Left cardiac atrium (tissue), 4 donors: ENCODE measurements at regions not wholly inside any gene's neighbourhood (a gene's known extent, or its start where the extent isn't known, plus 50 kb on each side); places are given as distances from the start of the nearest gene placed in this dataset.
"Not testable (repeated sequence)": the region's sequence is repeated elsewhere in the genome, so short reads cannot be mapped to it uniquely, and the experiment has no call there.

Experiments used
- ATAC-seq, 2 donors: fragments of 200-7000 bp; cut with Tn5 transposase; one replicate each; pipeline ENCODE4 v1.9.1; 2020; ENCODE audit warnings: mild to moderate bottlenecking in 2 of 2, moderate library complexity in 2 of 2
- DNase-seq: peaks from one replicate; pipeline ENCODE4 v3.0.0-alpha.2; 2020
- intact Hi-C, 2 donors: fragments of 100-400 bp; cut with DNase I; formaldehyde crosslinking; loops; one replicate each; pipeline versions ENCODE4 v1.14.1 to v1.15.1; 2022 to 2023
- donor health status: DM: no; HTN: yes; CAD: no.
- donor health status: DM: no; HTN: yes; CAD: no; lungs with severe emphysema.
- donor health status: DM: yes; HTN: yes; CAD: no.
- donor health status: Dilated cardiomyopathy.

GRCh38 chr4:38304460-38304859 is 344.3 kb downstream of the PTTG2 start:
- DNase-seq, ATAC-seq, intact Hi-C loops: not testable (repeated sequence)

DNA sequence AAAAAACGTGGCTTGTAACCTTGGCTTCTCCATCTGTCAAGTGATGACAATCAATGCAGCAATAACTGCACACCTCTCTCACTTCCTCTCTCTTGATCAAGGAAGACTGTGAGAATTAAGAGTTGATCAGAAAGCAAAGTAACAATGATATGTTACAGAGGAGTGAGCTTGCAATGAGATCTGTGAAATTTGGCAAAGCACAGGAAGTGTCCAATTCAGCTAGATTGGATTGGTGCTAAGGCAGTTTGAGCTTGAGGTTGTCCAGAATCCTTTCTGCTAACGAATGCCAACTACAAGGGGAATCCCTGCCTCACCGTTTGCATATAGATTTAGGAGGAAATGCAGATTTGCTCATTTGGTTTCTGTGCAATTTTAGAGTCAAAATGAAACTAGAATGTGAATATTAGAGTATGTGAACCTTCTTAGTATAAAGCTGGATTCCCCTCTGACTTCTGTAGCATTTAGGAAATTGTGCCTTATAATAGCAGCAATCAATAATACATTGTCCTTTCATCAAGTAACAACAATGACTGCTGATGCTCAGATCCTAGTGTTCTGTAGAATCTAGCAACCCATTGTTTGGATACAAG is 346.4 kb downstream of the PTTG2 start:
- intact Hi-C loops = no loop called here
- ATAC-seq (peak in 1 of 2 donors; percentile 63), DNase-seq (no peak)

GRCh38 chr4:38308728-38309311 is 348.6 kb downstream of the PTTG2 start:
- DNase-seq = no peak
- intact Hi-C loops = no loop called here

GRCh38 chr4:38309471-38309870 is 349.3 kb downstream of the PTTG2 start:
- no peak for DNase-seq
- intact Hi-C loops = no loop called here
- no peak for ATAC-seq

More at GRCh38 chr4:38308728-38309311, 348.6 kb downstream of the PTTG2 start:
- ATAC-seq = peak in 1 of 2 donors; percentile 66

DNA sequence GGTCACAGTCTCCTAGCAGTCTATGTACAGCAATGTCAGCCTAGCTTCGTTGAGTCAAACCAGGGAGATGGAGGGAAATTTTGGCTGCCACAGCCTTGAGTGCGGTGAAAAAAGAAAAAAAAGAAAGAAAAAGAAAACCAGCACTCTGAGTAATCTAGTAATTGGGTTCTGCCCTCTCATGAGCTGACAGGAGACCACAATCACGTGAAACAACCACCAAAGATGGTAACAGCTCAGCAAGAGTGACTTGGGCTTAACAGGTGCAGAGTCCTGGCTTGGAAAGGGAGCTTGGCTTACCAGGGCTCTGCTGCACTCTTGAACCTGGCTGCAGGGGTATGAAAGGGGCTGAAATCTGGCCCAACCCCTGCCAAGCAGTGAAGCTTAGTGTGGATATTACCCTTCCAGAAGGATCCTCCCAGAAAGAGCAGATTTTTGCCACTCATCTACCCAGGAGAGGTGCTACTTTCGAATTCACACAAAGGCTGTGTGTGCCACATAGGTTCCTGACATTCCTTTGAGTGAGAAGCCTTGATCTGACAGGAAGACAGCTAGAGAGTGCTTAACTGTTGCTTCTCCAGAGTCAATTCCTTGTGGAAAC is 350.3 kb downstream of the PTTG2 start:
- ATAC-seq (peak in 1 of 2 donors; percentile 12), DNase-seq (no peak)
- intact Hi-C loops = loop anchor here in 1 of 2 donors (10.0 kb wide), 1 partner anchor 246 kb away; no protein-coding TSS in a partner anchor

- intact Hi-C loops = loop anchor here in 1 of 2 donors (10.0 kb wide), 1 partner anchor 247 kb away; no protein-coding TSS in a partner anchor
- DNase-seq (no peak), ATAC-seq (no peak)
Measured at GRCh38 chr4:38311495-38312126, 351.4 kb downstream of the PTTG2 start.

- DNase-seq = no peak
- intact Hi-C loops = loop anchor here in 1 of 2 donors (10.0 kb wide), 1 partner anchor 248 kb away; no protein-coding TSS in a partner anchor
- no peak for ATAC-seq
Measured at GRCh38 chr4:38313175-38313574, 350.8 kb upstream of the KLF3 start.

GRCh38 chr4:38313999-38314561 is 349.9 kb upstream of the KLF3 start:
- DNase-seq (no peak), ATAC-seq (peak; percentile 1 to 10)

GRCh38 chr4:38314663-38315062 is 349.3 kb upstream of the KLF3 start:
- ATAC-seq = no peak
- DNase-seq = no peak
- intact Hi-C loops = loop anchor here (5.0 to 10.0 kb wide), 3 partner anchors 132 to 250 kb away; no protein-coding TSS in a partner anchor

More at GRCh38 chr4:38313999-38314561, 349.9 kb upstream of the KLF3 start:
- intact Hi-C loops = loop anchor here in 1 of 2 donors (10.0 kb wide), 1 partner anchor 249 kb away; no protein-coding TSS in a partner anchor

- intact Hi-C loops = loop anchor here (5.0 to 10.0 kb wide), 3 partner anchors 133 to 250 kb away; no protein-coding TSS in a partner anchor
- DNase-seq (no peak), ATAC-seq (no peak)
Measured at GRCh38 chr4:38315286-38315685, 348.7 kb upstream of the KLF3 start.

GRCh38 chr4:38316045-38316444 is 348.0 kb upstream of the KLF3 start:
- ATAC-seq = no peak
- no peak for DNase-seq

GRCh38 chr4:38317041-38317674 is 346.8 kb upstream of the KLF3 start:
- ATAC-seq (no peak), DNase-seq (no peak)
- intact Hi-C loops = loop anchor here (5.0 to 10.0 kb wide), 3 partner anchors 135 to 252 kb away; no protein-coding TSS in a partner anchor

More at GRCh38 chr4:38316045-38316444, 348.0 kb upstream of the KLF3 start:
- intact Hi-C loops = loop anchor here (5.0 to 10.0 kb wide), 3 partner anchors 134 to 251 kb away; no protein-coding TSS in a partner anchor

- intact Hi-C loops = loop anchor here (2.0 to 10.0 kb wide), 5 partner anchors 137 to 356 kb away; partner anchors contain the start of gene KLF3 (in 1 of the 2)
- ATAC-seq (peak; percentile 95 to 98), DNase-seq (peak; percentile 92)
Measured at GRCh38 chr4:38318737-38319455, 345.1 kb upstream of the KLF3 start.

DNA sequence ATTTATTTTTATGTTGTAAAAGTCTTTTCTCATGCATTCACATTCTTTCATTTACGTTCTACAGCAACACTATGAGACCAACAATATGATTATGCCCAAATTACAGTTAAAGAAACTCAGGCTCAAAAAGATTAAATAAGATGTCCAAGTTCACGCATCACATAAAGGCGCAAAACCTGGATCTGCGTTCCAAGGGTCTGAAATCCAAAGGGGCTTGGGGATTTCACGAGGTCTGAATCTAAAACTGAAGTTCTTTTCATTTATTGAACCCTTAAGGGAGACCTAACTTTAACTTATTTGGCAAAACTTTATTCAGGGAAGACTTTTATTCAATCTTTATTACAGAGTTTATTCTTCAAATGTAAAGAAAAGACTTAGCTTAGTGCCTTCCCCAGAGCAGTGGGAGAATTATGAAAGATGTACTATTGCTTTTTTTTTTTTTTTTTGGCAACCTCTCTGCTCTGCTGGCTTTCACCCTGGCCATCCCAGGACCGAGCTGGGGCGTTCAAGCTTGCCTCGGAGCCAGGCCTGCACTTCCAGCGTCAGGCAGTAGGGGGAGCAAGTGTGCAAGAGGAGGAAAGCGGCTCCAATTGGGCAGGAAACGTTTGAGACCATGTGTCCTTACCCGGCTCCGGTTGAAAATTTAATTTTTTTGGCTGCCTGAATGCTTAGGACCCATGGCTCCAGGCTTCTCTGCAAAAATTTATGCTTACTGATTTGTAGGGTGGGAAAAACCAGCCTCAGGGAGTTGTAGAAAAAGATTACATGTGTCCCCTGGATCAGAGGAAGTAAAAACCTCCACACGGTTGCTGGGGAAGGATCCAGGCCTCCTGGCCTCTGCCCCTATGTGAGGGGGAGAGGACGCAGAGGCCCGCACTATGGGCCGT is 344.3 kb upstream of the KLF3 start:
- ATAC-seq (peak; percentile 82 to 86), DNase-seq (peak; percentile 91)
- intact Hi-C loops = loop anchor here (2.0 to 10.0 kb wide), 6 partner anchors 137 to 358 kb away; partner anchors contain the start of gene KLF3 (in 1 of the 2)

DNA sequence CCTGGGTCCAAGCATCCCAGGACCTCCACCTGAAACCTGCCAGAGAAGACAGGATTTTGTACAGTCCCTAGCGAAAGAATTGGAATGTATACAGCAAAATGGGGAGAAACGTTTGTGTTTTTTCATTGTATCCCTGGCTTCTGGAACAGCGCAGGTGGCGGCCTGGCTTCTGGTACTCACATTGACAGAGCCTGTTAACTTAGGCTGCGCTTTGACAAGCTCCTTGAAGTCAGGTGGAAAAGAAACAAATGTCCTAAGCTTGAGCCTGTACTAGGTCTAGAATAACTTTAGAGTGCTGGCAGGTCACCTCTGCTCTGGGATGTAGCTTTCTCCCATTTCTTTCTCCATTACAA is 343.7 kb upstream of the KLF3 start:
- DNase-seq (no peak), ATAC-seq (no peak)
- intact Hi-C loops = loop anchor here in 1 of 2 donors (5.0 kb wide), 1 partner anchor 357 kb away; no protein-coding TSS in a partner anchor

- intact Hi-C loops = loop anchor here in 1 of 2 donors (5.0 kb wide), 1 partner anchor 356 kb away; no protein-coding TSS in a partner anchor
Measured at GRCh38 chr4:38320833-38321232, 343.2 kb upstream of the KLF3 start.

GRCh38 chr4:38322714-38323113 is 341.3 kb upstream of the KLF3 start:
- peak; percentile 71 for DNase-seq
- peak in 1 of 2 donors; percentile 39 for ATAC-seq
- intact Hi-C loops = loop anchor here in 1 of 2 donors (5.0 kb wide), 1 partner anchor 355 kb away; no protein-coding TSS in a partner anchor

More at GRCh38 chr4:38320833-38321232, 343.2 kb upstream of the KLF3 start:
- no peak for DNase-seq
- no peak for ATAC-seq
